B cell (primary cell): ENCODE measurements at regions not wholly inside any gene's neighbourhood (a gene's known extent, or its start where the extent isn't known, plus 50 kb on each side); places are given as distances from the start of the nearest gene placed in this dataset.

Source experiments
- ATAC-seq: fragments of 200-7000 bp; cut with Tn5 transposase; one replicate; pipeline ENCODE4 v1.10.0; 2021; ENCODE audit warnings: low read depth, mild to moderate bottlenecking, moderate number of reproducible peaks, moderate library complexity
- CTCF ChIA-PET: fragments of 350-600 bp; sonication (Branson Sonifier 250); formaldehyde crosslinking; loops from one replicate; lab custom pipeline; 2021; ENCODE audit warnings: antibody characterized with exemption, inconsistent platforms; lab: Charles Lee
- POLR2A ChIA-PET: fragments of 350-600 bp; sonication (Branson Sonifier 250); formaldehyde crosslinking; loops from one replicate; lab custom pipeline; 2021; ENCODE audit warnings: antibody characterized with exemption; lab: Charles Lee
- DNase-seq: peaks from one replicate; pipeline ENCODE4 v3.0.0; 2013
- H2AFZ ChIP-seq: 2 replicates; pipeline ENCODE4 v1.6.1; 2012; ENCODE audit warnings: mild to moderate bottlenecking, low read depth, low read length; ENCODE audit not compliant: insufficient read depth, poor library complexity, severe bottlenecking
- H3K27ac ChIP-seq, 2 donors: 1 replicate in 1 of 2; 2 replicates in 1 of 2; pipeline ENCODE4 v1.5.1; 2012 to 2013; ENCODE audit warnings: low read length in 2 of 2, mild to moderate bottlenecking in 2 of 2, moderate library complexity in 1 of 2
- H3K27me3 ChIP-seq, 4 experiments: fragments of 200-600 bp in 1 of 4; sonication (generic) in 1 of 4; replicated peaks in 1 of 4; 1 replicate in 2 of 4; 2 replicates in 2 of 4; pipeline versions ENCODE4 v1.6.1 to v1.7.0; 2013 to 2016; ENCODE audit warnings: low read length in 3 of 4, mild to moderate bottlenecking in 2 of 4, mixed read lengths in 1 of 4, moderate library complexity in 1 of 4; ENCODE audit not compliant: insufficient read depth in 4 of 4, control insufficient read depth in 3 of 4; ENCODE audit errors: control extremely low read depth in 1 of 4
- H3K36me3 ChIP-seq, 2 experiments: replicated peaks in 1 of 2; 1 replicate in 1 of 2; 2 replicates in 1 of 2; pipeline versions ENCODE4 v1.6.1 to v1.7.1; 2013; ENCODE audit warnings: low read length in 1 of 2; ENCODE audit not compliant: insufficient read depth in 2 of 2, control insufficient read depth in 1 of 2; ENCODE audit errors: control extremely low read depth in 1 of 2, extremely low read depth in 1 of 2
- H3K4me1 ChIP-seq, 2 donors: fragments of 200-600 bp in 1 of 2; sonication (generic) in 1 of 2; 1 replicate in 1 of 2; 2 replicates in 1 of 2; pipeline versions ENCODE4 v1.5.1 to v1.6.1; 2013 to 2017; ENCODE audit warnings: low read length in 2 of 2; ENCODE audit not compliant: control insufficient read depth in 2 of 2, insufficient read depth in 2 of 2
- H3K4me2 ChIP-seq: replicated peaks from 2 replicates; pipeline ENCODE3; 2012; ENCODE audit warnings: mild to moderate bottlenecking, low read depth, low read length; ENCODE audit not compliant: poor library complexity, severe bottlenecking
- H3K4me3 ChIP-seq, 5 experiments: fragments of 200-600 bp in 1 of 5; sonication (generic) in 1 of 5; 1 replicate in 3 of 5; 2 replicates in 2 of 5; pipeline versions ENCODE4 v1.5.1 to v1.7.0; 2011 to 2016; ENCODE audit warnings: low read length in 4 of 5, mild to moderate bottlenecking in 4 of 5, low read depth in 2 of 5, control low read depth in 1 of 5, moderate library complexity in 1 of 5; ENCODE audit not compliant: insufficient read depth in 1 of 5; ENCODE audit errors: control extremely low read depth in 1 of 5, extremely low read depth in 1 of 5
- H3K79me2 ChIP-seq: fragments of 200-600 bp; sonication (generic); one replicate; pipeline ENCODE4 v1.6.0; 2016; ENCODE audit warnings: low read length; ENCODE audit not compliant: control insufficient read depth, insufficient read depth
- H3K9ac ChIP-seq: fragments of 200-600 bp; sonication (generic); 2 replicates; pipeline ENCODE4 v1.6.1; 2017; ENCODE audit warnings: mild to moderate bottlenecking, low read length, moderate library complexity
- H3K9me3 ChIP-seq, 3 donors: one replicate each; pipeline versions ENCODE4 v1.6.1 to v1.7.1; 2013; ENCODE audit warnings: low read length in 2 of 3; ENCODE audit not compliant: control insufficient read depth in 2 of 3, insufficient read depth in 1 of 3; ENCODE audit errors: control extremely low read depth in 1 of 3
- H4K20me1 ChIP-seq: 2 replicates; pipeline ENCODE4 v1.6.0; 2012; ENCODE audit warnings: mild to moderate bottlenecking, low read length; ENCODE audit not compliant: insufficient read depth, control insufficient read depth, poor library complexity, severe bottlenecking
- H3K27ac Mint-ChIP-seq: one replicate; pipeline ENCODE4 v1.8.0; 2021; ENCODE audit warnings: mixed read lengths
- H3K27me3 Mint-ChIP-seq: one replicate; pipeline ENCODE4 v1.8.0; 2021; ENCODE audit warnings: mixed read lengths
- H3K4me1 Mint-ChIP-seq: one replicate; pipeline ENCODE4 v1.8.0; 2021; ENCODE audit warnings: mixed read lengths
- H3K4me3 Mint-ChIP-seq: one replicate; pipeline ENCODE4 v1.8.0; 2021; ENCODE audit warnings: mixed read lengths
- H3K9me3 Mint-ChIP-seq: one replicate; pipeline ENCODE4 v1.8.0; 2022; ENCODE audit warnings: mixed read lengths; ENCODE audit not compliant: insufficient read depth
- CTCF ChIP-seq: fragments of 200-600 bp; IDR thresholded peaks from one replicate; pipeline ENCODE4 v1.8.0; 2022; ENCODE audit warnings: antibody characterized with exemption, mild to moderate bottlenecking
- EZH2 ChIP-seq: IDR thresholded peaks from 2 replicates; pipeline ENCODE4 v1.6.1; 2012; ENCODE audit warnings: borderline replicate concordance, low read depth, mild to moderate bottlenecking, moderate library complexity, low read length; ENCODE audit not compliant: insufficient read depth, poor library complexity, severe bottlenecking
- WGBS: methylation state at CpG from one replicate; pipeline ENCODE4 v1.1.5; 2013; ENCODE audit warnings: missing lambda C conversion rate; ENCODE audit not compliant: insufficient coverage; 5-methylcytosine and 5-hydroxymethylcytosine counted together
- intact Hi-C: fragments of 100-400 bp; cut with micrococcal nuclease; formaldehyde crosslinking; loops from one replicate; pipeline ENCODE4 v1.10.0; 2022

DNA sequence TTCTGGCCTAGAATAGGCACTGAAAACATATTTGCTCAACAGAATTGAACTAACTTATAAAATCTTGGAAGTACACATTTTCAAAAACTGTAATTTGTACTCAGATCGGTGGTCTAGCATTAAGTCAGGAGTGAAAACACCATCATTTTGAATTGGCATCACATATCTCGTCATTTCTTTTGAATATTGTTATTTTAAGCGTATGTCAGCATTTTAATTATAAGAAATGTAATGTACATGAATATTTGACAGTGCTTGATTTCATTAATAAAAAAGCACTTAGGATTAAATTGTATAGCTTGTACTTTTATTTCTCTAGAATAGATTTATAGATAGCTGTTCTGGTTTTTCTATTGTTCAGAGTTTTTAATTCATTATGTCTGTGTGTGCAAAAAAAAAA, 892.2 kb downstream of the BCL11B start:
- Histone ChIP-seq H3K79me2 (no peaks in the 10 kb centered on the region), H3K4me1 (no peaks in the 10 kb centered on the region), H3K27me3 (no peaks in the 10 kb centered on the region), H3K27ac (no peak overlapping the region), H2AFZ (no peak overlapping the region), H3K9ac (no peak overlapping the region), H3K4me3 (no peak overlapping the region), H4K20me1 (no peaks in the 10 kb centered on the region), H3K9me3 (peaks cover 0 to 15% (median 0%) of the 10 kb centered on the region in 3 donors), H3K36me3 (no peaks in the 10 kb centered on the region), H3K4me2 (no peak overlapping the region)
- POLR2A ChIA-PET: no interaction called here
- no peaks in the 10 kb centered on the region for H3K4me1 Mint-ChIP-seq
- CTCF ChIA-PET: no interaction called here
- WGBS: no CpG with 5 or more reads among the region's 3 CpGs
- H3K4me3 Mint-ChIP-seq: no peak overlapping the region
- peaks cover 14% of the 10 kb centered on the region for H3K9me3 Mint-ChIP-seq
- TF ChIP-seq EZH2 (no peak), CTCF (no peak)
- H3K27me3 Mint-ChIP-seq: no peaks in the 10 kb centered on the region
- H3K27ac Mint-ChIP-seq: no peak overlapping the region
- DNase-seq (no peak), ATAC-seq (no peak)
- intact Hi-C loops: no loop called here

GRCh38 chr14:98382662-98383061, 889.3 kb downstream of the BCL11B start:
- Mint-ChIP-seq H3K27me3 (no peaks in the 10 kb centered on the region), H3K4me3 (no peak overlapping the region), H3K4me1 (no peaks in the 10 kb centered on the region), H3K27ac (no peak overlapping the region), H3K9me3 (peaks cover 16% of the 10 kb centered on the region)
- H3K9ac ChIP-seq: no peak overlapping the region
- H4K20me1 ChIP-seq: no peaks in the 10 kb centered on the region
- WGBS: 72% methylated on average over 3 of the region's 4 CpGs
- H3K79me2 ChIP-seq: no peaks in the 10 kb centered on the region
- H3K4me1 ChIP-seq: no peaks in the 10 kb centered on the region
- no peaks in the 10 kb centered on the region for H3K36me3 ChIP-seq
- no peak for ATAC-seq
- H3K27ac ChIP-seq: no peak overlapping the region
- no peak overlapping the region for H3K4me3 ChIP-seq
- H3K4me2 ChIP-seq: no peak overlapping the region
- ChIA-PET CTCF (no interaction called here), POLR2A (no interaction called here)
- TF ChIP-seq CTCF: no peak
- TF ChIP-seq EZH2: no peak
- H3K27me3 ChIP-seq: no peaks in the 10 kb centered on the region
- H3K9me3 ChIP-seq: peaks cover 0 to 26% (median 0%) of the 10 kb centered on the region in 3 donors
- no peak overlapping the region for H2AFZ ChIP-seq
- no peak for DNase-seq
- intact Hi-C loops: no loop called here
